ENCODE measurements at regions not wholly inside any gene's neighbourhood (a gene's known extent, or its start where the extent isn't known, plus 50 kb on each side); places are given as distances from the start of the nearest gene placed in this dataset.

DNA sequence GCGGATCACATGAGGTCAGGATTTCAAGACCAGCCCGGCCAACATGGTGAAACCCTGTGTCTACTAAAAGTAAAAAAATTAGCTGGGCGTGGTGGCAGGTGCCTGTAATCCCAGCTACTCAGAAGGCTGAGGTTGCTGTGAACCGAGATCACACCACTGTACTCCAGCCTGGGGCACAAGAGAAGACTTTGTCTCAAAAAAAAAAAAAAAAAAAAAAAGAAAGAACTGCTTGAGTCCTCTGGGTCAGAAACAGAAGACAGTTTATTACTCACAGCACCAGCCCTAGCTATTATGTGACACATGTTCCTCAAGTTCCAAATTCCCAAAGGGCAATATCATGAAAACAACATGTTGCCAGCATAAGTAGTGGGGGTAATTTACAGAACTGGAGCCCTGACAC lies 1014.1 kb upstream of the RAG2 start:
- Histone ChIP-seq H3K9me3 (ENCODE audit: low read depth) (no peaks in the 10 kb centered on the region), H3K4me1 (ENCODE audit: low read depth) (no peaks in the 10 kb centered on the region), H3K4me3 (no peak overlapping the region), H3K27me3 (no peaks in the 10 kb centered on the region), H3K27ac (no peak overlapping the region), H3K36me3 (no peaks in the 10 kb centered on the region)
- no peak for DNase-seq (ENCODE audit: low read depth in 1 of 2, low spot score in 1 of 2)
- TF ChIP-seq, protein P1, sequence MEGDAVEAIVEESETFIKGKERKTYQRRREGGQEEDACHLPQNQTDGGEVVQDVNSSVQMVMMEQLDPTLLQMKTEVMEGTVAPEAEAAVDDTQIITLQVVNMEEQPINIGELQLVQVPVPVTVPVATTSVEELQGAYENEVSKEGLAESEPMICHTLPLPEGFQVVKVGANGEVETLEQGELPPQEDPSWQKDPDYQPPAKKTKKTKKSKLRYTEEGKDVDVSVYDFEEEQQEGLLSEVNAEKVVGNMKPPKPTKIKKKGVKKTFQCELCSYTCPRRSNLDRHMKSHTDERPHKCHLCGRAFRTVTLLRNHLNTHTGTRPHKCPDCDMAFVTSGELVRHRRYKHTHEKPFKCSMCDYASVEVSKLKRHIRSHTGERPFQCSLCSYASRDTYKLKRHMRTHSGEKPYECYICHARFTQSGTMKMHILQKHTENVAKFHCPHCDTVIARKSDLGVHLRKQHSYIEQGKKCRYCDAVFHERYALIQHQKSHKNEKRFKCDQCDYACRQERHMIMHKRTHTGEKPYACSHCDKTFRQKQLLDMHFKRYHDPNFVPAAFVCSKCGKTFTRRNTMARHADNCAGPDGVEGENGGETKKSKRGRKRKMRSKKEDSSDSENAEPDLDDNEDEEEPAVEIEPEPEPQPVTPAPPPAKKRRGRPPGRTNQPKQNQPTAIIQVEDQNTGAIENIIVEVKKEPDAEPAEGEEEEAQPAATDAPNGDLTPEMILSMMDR (IDR thresholded peaks at IDR 0.05; ENCODE audit: low read depth, low read length): no peak

DNA sequence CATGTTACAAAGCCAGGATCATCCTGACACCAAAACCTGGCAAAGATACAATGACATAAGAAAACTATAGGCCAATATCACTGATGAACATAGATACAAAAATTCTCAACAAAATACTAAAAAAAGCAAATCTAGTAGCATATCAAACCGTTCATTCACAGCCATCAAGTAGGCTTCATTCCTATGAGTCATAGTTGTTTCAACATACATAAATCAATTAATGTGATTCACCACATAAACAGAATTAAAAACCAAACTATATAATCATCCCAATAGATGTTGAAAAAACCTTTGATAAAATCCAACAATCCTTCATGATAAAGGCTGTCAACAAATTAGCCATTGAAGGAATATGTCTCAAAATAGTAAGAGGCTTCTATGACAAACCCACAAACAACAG lies 1007.2 kb upstream of the RAG2 start:
- TF ChIP-seq, protein P1 (IDR thresholded peaks at IDR 0.05; ENCODE audit: low read depth, low read length): no peak
- no peaks in the 10 kb centered on the region for H3K4me1 ChIP-seq (ENCODE audit: low read depth)
- DNase-seq (ENCODE audit: low read depth in 1 of 2, low spot score in 1 of 2): no peak
- no peaks in the 10 kb centered on the region for H3K9me3 ChIP-seq (ENCODE audit: low read depth)
- no peaks in the 10 kb centered on the region for H3K36me3 ChIP-seq
- no peak overlapping the region for H3K4me3 ChIP-seq
- H3K27ac ChIP-seq: no peak overlapping the region
- H3K27me3 ChIP-seq: no peaks in the 10 kb centered on the region

DNA sequence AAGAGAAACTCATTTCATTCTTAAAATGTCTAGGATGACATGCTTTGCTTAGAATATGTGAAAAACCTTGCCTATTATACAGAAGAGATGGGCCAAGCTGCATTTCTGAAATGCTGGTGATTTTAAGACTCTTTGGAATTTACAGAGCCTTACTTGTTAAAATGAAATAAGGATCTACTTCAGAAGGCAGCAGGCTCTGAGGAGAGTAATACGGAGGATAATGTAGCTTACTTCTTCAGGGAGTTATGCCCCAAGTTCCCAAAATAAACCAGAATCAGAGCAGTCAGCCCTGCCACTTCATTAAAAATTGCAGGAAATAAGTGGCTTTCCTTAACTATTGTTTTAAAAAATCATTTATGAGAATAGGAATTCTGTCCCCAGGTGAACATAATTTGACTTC lies 1000.3 kb upstream of the RAG2 start:
- DNase-seq (ENCODE audit: low read depth in 1 of 2, low spot score in 1 of 2): no peak
- Histone ChIP-seq H3K4me1 (ENCODE audit: low read depth) (no peaks in the 10 kb centered on the region), H3K9me3 (ENCODE audit: low read depth) (no peaks in the 10 kb centered on the region), H3K27ac (no peak overlapping the region), H3K27me3 (no peaks in the 10 kb centered on the region), H3K4me3 (no peak overlapping the region), H3K36me3 (no peaks in the 10 kb centered on the region)
- TF ChIP-seq, protein P1 (IDR thresholded peaks at IDR 0.05; ENCODE audit: low read depth, low read length): no peak

DNA sequence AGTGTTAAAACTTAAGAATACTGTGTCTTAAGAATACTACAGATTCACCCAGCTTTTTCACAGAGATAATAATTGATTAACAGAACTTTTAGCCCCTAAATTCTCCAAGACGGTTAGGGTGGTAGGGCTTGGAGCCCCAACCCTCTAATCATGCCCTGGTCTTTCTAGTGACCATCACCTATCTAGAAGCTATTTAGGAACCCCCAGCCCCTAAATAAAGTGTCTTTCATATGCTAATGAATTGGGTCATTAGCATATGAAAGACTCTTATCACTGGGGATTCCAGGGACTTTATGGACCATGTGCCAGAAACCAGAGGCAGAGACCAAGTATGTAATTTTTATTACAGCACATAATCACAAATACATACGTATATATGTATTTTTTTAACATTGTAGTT lies 999.7 kb upstream of the RAG2 start:
- TF ChIP-seq, protein P1 (IDR thresholded peaks at IDR 0.05; ENCODE audit: low read depth, low read length): no peak
- H3K9me3 ChIP-seq (ENCODE audit: low read depth): no peaks in the 10 kb centered on the region
- no peaks in the 10 kb centered on the region for H3K27me3 ChIP-seq
- no peak overlapping the region for H3K4me3 ChIP-seq
- no peaks in the 10 kb centered on the region for H3K4me1 ChIP-seq (ENCODE audit: low read depth)
- H3K27ac ChIP-seq: no peak overlapping the region
- no peaks in the 10 kb centered on the region for H3K36me3 ChIP-seq
- DNase-seq (ENCODE audit: low read depth in 1 of 2, low spot score in 1 of 2): no peak

DNA sequence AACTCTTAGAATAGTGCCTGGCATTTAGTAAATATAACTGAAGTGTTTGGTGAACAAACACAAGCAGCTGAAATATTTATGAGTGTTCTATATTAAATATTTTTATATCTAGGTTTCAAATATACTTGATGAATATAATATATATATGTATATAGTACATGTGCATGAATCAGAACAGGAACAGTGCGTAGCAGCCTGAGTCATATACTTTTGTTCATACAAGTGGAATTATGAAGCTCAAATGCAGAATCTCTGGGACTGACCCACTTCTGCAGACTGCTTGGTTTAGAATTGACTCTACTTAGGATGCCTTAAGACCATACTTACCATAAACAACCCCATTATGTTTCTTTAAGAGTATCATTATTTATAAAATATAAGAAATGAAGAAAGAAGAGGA lies 997.8 kb upstream of the RAG2 start:
- TF ChIP-seq, protein P1 (IDR thresholded peaks at IDR 0.05; ENCODE audit: low read depth, low read length): no peak
- no peak overlapping the region for H3K4me3 ChIP-seq
- no peak overlapping the region for H3K27ac ChIP-seq
- no peaks in the 10 kb centered on the region for H3K9me3 ChIP-seq (ENCODE audit: low read depth)
- no peaks in the 10 kb centered on the region for H3K36me3 ChIP-seq
- H3K4me1 ChIP-seq (ENCODE audit: low read depth): no peaks in the 10 kb centered on the region
- no peaks in the 10 kb centered on the region for H3K27me3 ChIP-seq
- DNase-seq (ENCODE audit: low read depth in 1 of 2, low spot score in 1 of 2): no peak

DNA sequence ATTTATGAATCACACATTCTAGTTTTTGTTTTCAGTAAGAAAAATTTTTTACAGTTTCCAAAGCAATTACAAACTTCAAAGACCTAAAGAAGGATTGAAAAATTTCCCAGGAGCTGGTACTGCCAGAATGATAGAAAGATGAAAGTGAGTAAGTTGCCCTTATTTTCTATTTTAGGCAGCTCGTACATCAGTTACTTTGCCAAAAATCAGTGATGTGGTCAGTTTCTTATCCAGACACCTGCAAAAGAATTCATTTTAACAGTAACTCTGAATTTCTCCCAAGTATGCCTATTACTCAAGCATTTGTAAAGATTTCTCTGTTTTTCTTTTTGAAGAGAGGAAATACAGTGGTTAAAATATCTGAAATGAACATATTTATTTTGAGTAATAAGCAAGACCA lies 976.3 kb upstream of the RAG2 start:
- H3K27ac ChIP-seq: no peak overlapping the region
- H3K36me3 ChIP-seq: no peaks in the 10 kb centered on the region
- DNase-seq (ENCODE audit: low read depth in 1 of 2, low spot score in 1 of 2): no peak
- no peaks in the 10 kb centered on the region for H3K27me3 ChIP-seq
- H3K9me3 ChIP-seq (ENCODE audit: low read depth): no peaks in the 10 kb centered on the region
- H3K4me3 ChIP-seq: no peak overlapping the region
- TF ChIP-seq, protein P1 (IDR thresholded peaks at IDR 0.05; ENCODE audit: low read depth, low read length): no peak
- H3K4me1 ChIP-seq (ENCODE audit: low read depth): no peaks in the 10 kb centered on the region
